ENCODE measurements at regions not wholly inside any gene's neighbourhood (a gene's known extent, or its start where the extent isn't known, plus 50 kb on each side); places are given as distances from the start of the nearest gene placed in this dataset.

DNA sequence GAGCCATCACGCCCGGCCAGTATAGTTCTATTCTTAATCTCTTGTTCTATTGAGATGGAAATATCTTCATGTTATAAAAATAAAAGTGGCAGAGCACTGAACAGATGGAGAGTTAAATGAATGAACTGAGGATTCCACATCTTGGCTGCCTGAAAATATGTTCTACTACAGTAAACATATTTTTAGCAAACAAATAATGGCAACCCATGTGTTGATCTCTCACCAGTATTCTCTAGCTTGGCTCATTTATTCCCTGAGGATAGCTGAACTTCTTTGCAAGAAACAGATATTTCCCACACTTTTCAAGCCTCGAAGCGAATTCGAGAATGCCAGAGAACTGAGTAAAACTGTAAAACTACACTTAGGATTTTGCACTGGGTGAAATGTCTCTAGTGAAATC, 58.9 kb downstream of the DIRAS3 start:
- no peak for DNase-seq

DNA sequence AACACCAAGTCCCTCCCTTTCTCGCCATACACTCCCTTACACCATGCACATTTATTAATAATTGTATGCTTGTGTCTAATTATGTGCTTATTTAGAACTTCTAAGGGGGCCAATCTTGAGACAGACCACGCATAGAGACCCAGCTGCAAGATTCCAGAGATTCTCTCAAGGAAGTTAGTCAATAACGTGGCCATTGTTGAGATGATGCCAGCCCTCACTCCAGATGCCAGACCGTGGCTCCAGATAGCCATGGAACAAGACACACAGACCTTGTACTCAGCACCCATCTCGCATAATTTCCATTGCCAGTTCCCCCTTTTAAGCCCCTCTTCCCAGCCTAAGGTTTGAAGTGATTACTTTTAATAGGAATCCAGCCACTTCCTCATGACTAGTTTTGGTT, 62.4 kb downstream of the DIRAS3 start:
- DNase-seq: no peak

DNA sequence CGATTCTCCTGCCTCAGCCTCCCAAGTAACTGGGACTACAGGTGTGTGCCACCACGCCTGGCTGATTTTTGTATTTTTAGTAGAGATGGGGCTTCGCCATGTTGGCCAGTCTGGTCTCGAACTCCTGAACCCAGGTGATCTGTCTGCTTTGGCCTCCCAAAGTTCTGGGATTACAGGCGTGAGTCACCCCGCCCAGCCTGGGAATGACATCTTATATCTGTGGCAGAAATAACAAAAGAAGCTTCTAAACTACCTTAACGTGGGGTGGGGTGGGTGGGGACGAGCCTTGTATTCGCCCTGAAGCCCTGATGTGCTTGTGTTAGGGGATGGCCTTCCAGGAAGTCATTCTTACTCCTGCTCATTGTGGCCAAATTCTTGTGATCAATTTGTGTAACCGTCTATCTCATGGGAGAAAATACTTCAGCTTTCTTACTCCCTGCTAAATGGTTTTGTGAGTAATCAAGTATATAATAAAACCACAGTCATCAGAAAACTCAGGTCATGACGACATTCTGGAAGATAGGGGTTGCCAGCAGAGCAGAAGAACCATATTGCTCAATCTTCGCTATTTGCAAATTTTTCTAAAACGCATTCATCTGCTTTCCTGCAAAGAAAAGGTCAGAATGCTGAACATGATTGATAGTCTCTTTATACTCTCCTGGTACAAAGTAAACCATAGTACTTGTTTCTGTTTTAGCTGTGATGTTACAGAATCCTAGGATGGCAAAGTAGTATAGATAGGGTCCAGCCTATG, 63.2 kb downstream of the DIRAS3 start:
- no peak for DNase-seq

DNA sequence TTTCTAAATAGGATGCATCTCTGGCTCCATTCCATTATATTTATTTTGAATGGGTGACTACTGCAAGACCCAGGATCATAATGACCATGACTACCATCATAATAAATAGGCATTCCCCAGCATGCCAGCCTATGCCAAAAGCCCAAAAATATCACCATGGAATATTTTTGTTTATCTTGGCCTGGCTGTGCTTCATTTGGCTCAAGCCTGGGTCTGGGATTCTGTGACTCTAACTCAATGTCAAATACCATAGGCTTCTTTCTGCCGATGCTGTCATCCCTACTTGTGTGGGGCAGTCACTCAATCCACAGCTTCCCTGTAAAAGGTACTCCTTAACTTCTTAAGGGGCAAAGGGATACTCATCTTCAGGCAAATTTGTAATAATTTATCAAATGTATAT, 66.6 kb downstream of the DIRAS3 start:
- no peak for DNase-seq

DNA sequence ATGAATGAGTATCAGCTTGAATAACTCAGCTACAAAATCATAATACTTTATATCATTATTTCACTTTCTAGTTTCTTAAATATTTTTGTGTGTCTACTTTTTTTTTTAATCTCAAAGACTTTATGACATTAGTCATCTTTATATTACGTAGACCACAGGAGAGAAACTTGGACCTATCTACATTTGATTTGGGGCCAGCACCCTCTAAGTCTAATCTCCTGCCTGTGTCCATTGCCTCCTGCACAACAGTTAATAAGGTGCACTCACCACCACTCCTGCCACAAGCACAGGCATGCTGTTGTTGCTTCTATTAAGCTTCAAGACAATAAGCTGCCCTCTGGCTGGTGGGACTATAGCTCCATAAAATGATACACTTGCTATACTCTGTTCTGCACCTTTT, 70.4 kb downstream of the DIRAS3 start:
- no peak for DNase-seq

DNA sequence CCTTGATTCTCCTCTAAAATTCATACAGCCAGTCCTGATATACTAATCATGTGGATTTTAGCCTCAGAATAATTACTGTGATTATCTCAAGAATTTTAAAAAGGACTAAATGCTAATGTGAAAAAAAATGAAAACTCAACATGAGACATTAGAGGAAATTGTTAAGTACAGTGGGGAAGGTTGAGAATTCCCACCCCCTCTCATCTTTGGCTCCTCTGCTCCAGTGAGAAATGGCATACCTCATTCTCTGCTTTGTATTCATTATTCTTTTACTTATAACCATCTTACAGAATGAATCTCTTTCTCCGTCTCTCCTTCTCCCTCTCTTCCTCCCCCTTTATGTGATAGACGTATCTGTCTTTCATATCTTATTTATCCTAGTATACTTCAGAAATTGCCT, 70.9 kb downstream of the DIRAS3 start:
- DNase-seq: no peak

DNA sequence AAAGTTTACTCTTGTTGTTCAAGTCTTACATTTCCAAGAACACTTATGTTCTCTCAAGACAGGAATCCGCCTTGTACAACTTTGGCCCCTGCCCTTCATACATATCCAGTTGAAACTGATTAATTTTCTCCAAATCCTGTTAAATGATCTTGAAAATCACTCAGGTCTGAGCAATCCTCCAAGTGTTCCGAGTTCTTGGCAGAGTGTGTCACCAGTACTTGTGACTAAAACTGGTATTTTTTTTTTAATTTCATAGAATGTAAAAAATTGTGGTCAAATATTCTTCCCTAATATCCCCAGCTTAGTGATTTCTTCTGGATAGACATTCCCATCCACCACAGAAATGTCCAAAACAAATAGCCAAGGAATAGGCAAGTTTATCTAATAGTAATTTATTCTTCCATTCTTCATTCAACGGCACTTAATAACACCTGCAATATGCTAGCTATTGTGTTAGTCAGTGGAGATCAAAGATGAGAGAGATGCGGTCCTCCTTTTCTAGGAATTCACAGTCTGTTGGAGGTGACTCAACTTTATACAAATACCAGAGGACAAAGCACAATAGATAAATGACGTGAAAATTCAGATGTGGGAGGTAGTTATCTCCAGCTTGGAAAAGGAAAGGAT, 71.4 kb downstream of the DIRAS3 start:
- no peak for DNase-seq

DNA sequence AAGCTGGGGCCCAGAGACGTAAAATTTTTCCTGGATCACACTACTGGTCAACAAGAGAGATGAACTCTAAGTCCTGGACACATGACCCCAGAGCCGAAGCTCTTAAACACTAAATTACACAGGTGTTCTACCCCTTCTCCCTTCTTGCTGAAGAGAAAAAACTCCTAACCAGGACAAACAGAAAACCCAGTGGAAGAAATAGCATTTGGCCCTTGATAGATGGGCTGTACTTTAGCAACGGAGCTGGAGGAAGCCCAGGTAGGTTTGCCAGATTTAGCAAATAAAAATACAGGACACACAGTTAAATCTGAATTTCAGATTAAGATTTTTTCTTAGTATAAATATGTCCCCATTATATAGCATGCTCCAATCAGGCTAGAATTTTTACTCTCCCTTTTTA, 72.7 kb downstream of the DIRAS3 start:
- DNase-seq: no peak

DNA sequence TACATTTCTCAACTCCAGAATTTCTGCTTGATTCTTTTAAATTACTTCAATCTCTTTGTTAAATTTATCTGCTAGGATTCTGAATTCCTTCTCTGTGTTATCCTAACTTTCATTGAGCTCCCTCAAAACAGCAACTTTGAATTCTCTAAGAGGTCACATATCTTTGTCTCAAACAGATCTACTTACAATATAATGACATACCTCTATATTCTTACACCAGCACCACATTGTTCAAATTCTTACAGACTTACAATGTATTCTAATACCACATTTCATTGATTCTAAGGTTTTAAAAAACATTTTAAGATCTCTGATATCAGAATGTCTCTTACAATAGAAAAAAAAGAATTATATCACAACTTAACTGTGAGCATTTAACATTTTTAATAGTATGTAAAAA, 77.4 kb downstream of the DIRAS3 start:
- no peak for DNase-seq

DNA sequence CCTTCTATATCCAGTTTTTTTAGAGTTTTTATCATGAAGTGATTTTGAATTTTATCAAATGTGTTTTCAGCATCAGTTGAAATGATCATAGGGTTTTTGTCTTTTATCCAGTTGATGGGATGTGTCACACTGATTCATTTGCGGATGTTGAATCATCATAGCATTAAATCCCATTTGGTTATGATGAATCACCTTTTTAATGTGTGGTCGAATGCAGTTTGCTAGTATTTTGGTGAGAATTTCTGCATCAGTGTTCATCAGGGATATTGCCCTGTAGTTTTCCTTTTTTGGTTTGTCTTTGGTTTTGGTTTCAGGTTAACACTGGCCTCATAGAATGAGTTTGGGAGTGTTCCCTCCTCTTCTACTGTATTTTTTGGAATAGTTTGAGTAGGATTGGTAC, 80.3 kb downstream of the DIRAS3 start:
- no peak for DNase-seq

DNA sequence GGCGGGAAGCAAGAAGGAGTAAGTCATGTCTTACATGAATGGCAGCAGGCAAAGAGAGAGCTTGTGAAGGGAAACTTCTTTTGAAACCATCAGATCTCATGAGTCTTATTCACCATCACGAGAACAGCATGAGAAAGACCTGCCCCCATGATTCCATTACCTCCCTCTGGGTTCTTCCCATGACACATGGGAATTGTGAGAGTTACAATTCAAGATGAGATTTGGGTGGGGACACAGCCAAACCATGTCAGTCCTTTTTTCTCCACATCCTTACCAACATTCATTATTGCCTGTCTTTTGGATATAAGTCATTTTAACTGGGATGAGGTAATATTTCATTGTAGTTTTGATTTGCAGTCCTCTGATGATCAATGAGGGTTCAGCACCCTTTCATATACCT, 81.0 kb downstream of the DIRAS3 start:
- DNase-seq: no peak

DNA sequence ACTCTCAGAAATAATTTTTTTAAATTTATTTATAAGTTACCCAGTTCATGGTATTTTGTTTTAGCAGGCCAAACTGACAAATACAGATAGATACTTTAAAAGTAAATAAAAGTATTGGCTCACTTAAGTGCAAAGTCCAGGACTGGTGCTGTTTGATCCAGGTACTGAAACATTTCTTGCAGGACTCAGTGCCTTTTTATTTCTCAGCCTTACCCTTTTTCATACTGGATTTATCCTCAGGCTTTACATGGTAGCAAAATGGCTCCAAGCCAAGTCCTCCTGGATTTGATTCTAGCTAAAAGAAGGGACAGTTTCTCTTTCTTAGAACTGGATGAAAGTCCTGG, 83.8 kb downstream of the DIRAS3 start:
- no peak for DNase-seq

DNA sequence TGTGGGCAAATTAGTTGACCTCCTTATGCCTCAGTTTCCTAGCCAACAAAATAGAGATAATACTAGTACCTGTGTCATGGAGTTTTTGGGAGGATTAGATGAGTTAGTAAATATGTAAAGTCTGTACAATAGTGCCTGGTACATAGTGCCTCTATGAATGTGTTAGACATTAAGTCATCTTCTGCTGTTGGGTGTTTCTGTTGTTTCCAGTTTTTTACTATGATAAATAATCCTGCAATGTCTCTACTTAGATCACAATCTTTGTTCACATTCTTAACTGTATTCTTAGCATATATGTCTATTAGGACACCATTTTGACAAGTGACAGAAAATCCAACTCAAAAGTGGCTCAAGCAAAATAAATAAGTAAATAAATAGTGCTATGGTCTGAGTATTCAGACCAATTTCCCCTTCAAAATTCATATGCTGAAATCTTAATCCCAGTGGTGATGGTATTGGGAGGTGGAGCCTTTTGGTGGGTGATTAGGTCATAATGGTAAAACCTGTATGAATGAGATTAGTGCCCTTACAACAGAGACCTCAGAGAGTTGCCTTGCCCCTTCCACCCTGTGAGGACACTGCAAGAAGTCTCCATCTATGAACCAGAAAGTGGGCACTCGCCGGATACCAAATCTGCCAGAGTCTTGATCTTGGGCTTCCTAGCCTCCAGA, 84.3 kb downstream of the DIRAS3 start:
- DNase-seq: no peak

DNA sequence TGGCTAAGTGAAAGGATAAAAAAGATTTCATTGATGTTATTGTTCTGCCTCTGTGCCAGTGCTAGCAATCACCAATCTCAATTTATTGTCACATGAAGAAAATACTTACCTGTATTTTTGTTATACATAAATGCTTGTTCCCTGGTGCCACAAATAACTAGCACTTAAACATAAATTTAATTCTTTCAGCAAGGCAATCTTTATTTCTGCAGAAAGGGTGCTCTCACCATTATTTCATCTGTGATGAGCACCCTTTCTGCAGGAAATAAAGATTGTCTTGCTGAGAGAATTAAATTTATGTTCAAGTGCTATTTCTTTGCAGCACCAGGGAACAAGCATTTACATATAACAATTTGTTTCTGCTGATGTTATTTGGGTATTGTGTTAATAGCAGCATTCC, 87.2 kb downstream of the DIRAS3 start:
- DNase-seq: no peak

DNA sequence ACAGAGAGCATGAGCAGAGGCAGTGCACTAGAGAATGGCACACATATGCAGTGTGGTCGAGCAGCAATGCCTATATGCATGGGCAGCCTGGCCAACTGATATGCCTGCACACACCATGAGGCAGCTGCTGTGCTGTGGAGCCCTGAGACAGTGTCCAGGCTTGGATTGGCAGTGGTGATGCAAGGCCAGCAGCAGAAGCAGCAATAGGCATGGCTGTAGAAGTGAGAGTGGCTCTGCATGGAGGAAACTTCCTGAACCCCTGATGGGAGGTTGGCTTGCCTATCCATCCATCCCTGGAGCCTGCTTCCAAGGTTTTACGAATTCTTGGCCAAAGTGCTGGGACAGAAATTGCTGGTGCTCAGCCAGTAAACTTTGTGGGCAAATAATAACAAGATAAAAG, 89.7 kb downstream of the DIRAS3 start:
- DNase-seq: no peak

DNA sequence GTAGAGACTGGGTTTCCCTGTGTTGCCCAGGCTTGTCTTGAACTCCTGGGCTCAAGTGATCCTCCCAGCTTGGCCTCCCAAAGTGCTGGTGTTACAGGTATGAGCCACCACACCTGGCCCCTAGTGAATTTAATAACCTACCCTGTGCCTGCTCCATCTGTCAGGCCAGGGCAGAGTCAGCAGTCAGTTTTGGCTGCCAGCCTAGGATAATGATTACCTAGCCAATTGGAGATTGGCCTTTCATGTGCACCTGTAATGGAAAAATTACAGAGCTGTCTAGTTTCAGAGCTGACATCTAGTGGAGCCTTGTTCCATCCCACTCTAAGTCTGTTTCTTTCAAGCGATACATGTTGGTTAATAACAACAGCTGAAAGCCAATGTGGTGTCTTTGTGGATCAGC, 92.0 kb downstream of the DIRAS3 start:
- no peak for DNase-seq

DNA sequence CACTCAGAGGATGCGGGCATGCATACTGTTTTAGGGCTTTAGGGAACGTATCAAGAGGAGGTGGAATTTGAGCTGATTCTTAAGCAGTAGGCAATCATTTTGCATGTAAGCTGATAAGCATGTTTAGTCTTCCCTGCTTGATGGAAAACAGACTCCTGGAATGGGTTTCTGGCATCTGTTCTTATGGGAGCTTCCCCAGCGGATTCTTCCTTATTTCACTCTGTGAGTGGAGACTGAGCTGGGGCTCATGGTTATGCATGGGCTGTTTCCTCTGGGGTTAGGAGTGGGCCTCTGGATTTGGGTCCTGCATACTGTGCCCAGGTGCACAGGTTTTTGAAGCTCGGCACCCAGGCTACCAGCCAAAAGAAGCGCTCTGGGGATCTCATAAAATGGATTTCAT, 93.4 kb downstream of the DIRAS3 start:
- DNase-seq: no peak

DNA sequence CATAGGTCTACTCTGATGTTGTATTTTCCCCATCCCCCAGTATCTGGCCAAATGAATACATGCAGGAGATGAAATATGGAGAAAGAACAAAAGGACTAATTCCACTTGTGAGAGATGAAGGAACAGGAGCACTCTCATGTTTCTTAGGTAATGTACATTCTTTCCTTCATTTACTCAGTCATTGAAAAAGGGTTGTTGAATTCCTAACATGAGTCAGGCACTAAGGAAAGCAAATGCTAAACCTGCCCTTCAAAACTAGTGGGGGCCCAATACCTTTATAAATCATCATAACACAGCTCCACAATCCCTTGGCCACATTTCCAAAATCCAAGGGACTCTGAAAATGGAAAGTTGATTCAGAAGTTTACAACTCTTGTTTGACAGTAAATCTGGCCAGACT, 94.3 kb downstream of the DIRAS3 start:
- no peak for DNase-seq

DNA sequence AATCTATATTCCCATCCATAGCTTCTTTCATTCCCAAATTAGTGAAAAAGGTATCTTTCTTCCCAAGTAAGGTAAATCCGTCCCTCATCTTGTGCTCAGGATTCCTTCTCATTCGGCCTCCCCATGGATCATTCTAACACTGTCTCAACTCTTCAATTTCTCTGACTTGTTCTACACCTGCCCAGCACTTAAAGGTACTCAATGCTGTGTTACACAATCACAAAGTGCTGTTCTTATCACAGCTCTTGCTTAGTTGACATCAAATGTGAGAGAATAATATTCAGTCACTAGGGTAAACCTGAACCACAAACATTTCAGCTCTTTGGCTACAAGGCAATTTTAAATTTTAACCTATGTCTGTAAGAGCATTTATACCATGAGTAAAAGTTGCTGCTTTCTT, 94.8 kb downstream of the DIRAS3 start:
- DNase-seq: no peak

DNA sequence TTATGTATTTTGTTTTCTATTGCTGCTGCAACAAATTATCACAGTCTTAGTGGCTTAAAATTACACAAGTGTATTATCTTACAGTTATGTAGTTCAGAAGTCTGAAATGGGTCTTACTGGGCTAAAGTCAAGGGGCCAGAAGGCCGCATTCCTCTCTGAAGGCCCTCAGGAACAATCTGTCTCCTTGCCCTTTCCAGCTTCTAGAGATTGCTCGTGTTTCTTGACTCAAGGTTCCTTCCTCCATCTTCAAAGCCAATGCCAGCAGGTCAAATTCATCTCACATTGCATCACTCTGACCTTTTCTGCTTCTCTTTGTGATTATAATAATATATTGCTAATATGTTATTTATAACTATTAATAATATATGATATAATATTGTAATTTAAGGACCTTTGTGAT, 97.1 kb downstream of the DIRAS3 start:
- DNase-seq: no peak

DNA sequence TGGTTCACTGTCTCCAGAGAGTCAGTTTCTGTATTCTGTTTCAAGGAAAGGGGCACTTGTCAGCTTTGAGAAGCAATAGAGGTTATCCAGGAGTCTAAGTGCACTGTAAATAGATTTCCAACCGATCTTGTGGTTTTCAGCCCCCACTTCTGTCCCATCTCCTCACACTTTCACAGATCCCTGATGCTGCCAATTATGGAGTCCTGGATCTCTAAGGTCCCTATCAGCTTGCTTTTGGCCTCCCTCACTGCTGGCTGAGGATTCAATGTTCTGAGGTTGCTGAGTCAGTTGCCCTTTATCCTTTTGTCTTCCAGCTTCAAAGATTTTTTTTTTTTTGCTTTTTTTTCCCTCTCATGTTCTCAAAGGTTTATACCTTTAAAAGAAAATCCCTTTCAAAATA, 98.4 kb downstream of the DIRAS3 start:
- no peak for DNase-seq

DNA sequence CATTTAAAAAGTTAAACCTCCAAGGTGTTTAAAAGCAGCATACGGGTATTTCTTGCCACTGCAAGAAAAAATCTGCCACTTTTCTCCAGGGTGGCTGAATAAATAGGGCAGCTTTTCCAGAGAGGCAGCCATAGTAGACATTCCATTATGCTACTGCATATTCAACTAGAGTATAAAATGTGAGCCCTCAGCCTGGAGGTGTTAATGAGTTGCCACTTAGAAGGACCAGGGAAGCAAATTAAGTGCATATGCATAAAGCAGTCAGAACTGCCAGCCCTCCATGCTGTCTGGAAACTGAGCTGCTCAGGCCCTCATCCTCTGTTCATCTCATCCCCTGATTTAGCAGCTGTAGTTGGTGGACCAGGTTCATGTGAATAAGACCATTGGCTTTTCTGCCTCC, 99.4 kb downstream of the DIRAS3 start:
- no peak for DNase-seq

DNA sequence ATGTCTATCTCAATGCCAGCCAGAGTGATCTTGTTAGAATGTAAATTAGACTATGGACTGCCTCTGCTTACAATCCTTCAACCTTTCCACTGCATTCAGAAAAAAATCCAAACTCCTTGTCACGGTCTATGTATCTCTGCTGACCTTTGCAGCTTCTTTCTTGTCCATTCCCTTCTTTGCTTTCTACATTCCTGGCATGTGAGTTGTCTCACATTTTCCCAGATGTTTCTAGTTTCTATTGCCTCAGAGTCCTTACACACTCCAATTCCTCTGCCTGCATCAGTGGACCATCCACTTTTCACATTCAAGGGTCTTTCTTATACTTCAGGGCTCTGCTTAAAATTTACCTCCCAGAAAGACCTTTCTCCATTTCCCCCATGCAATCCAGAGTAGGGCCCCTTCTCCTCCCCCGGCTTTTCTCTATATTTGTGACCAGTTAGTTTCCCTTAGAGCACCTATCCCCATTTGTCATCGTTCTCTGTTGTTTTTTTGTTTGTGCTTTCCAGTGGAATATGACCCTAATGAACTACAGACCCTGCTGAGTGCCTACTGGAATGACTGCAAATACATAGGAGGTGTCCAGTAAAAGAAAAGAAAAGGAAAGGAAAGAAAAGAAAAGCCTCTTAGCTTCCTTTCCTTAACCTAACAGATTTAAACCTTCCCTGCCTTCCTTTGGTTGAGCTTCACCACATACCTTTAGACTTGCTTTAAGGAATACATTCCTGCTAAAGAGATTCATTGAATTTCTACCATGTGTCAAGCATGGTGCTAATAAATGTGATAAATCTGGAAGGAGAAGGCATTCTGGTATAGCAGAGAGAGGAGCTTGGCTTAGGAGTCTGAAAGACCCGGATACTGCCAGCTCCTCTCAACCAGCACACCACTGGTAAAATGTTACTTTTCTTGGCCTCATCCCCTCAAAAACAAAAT, 102.0 kb downstream of the DIRAS3 start:
- DNase-seq: no peak

DNA sequence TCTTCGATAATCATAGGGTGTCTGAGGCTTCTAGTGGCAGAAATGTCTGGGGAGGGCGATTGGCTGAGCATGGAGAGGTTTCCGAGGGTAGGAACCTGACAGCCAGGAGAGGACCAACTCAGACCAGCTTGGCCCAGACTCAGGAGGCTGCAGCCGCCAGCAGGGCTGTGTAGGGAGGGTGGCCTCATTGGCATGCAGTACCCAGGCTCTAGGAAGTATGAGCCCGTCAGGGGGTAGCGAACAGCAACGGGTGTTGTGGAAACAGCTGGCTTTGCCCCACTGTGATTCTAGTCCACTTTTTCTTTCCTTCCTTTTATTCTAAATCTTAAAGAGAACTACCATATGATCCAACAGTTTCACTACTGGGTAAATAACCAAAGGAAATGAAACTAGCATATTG, 103.3 kb downstream of the DIRAS3 start:
- no peak for DNase-seq

All from activated T-cell treated with anti-CD3 and anti-CD28 coated beads, Interleukin-2, amount 50 U/mL, for 48 hours (primary cell).